K562 (cell line): ENCODE measurements at regions not wholly inside any gene's neighbourhood (a gene's known extent, or its start where the extent isn't known, plus 50 kb on each side); places are given as distances from the start of the nearest gene placed in this dataset.

Source experiments
- ATAC-seq: fragments of 200-7000 bp; cut with Tn5 transposase; 3 replicates; pipeline ENCODE4 v1.9.1; 2020; ENCODE audit warnings: moderate library complexity
- BruUV-seq: library from RNA; stranded (reverse); fragments of 400-500 nt; replicated peaks from 2 replicates; lab custom pipeline; 2021; lab: Mats Ljungman, UMichigan
- CTCF ChIA-PET: fragments of 300-600 bp; formaldehyde crosslinking; extraction: SDS; loops from one replicate; lab custom pipeline; 2021; ENCODE audit warnings: low intra/inter-chr PET ratio; lab: Yijun Ruan, JAX
- POLR2A ChIA-PET: fragments of 300-600, 350-650 bp; sonication (Branson Sonifier 250); formaldehyde crosslinking; extraction: SDS; loops from one replicate; lab custom pipeline; 2021; ENCODE audit warnings: antibody characterized with exemption, inconsistent platforms; lab: Yijun Ruan, JAX
- DNase-seq, 4 experiments: peaks; one replicate each; pipeline versions ENCODE4 v3.0.0 to v3.0.0-alpha.2; 2011 to 2018; ENCODE audit warnings: low spot score in 3 of 4, mixed read lengths in 3 of 4; ENCODE audit errors: extremely low read depth in 1 of 4
- FAIRE-seq: peaks from 2 replicates; lab custom pipeline; 2011; peaks lifted over from hg19 to GRCh38; lab: Jason Lieb, UNC
- H2AFZ ChIP-seq: 2 replicates; pipeline ENCODE4 v1.6.0; 2011; ENCODE audit warnings: low read depth, low read length, control low read depth, inconsistent platforms
- H3K27ac ChIP-seq: fragments of 200-600 bp; 3 replicates; pipeline ENCODE4 v1.8.0; 2011; ENCODE audit warnings: low read depth, mild to moderate bottlenecking, control low read depth, inconsistent platforms, low read length, moderate library complexity, mixed read lengths; ENCODE audit errors: extremely low read depth
- H3K27me3 ChIP-seq, 2 experiments: fragments of 300-600 bp in 1 of 2; 2 replicates in 1 of 2; 3 replicates in 1 of 2; pipeline versions ENCODE4 v1.6.0 to v1.8.0; 2011; ENCODE audit warnings: inconsistent platforms in 2 of 2, low read length in 2 of 2, mild to moderate bottlenecking in 1 of 2, mixed read lengths in 1 of 2, moderate library complexity in 1 of 2; ENCODE audit not compliant: control insufficient read depth in 2 of 2, insufficient read depth in 2 of 2
- H3K36me3 ChIP-seq: fragments of 300-600 bp; 3 replicates; pipeline ENCODE4 v1.8.0; 2011; ENCODE audit warnings: mild to moderate bottlenecking, low read length, inconsistent platforms; ENCODE audit not compliant: control insufficient read depth, insufficient read depth
- H3K4me1 ChIP-seq, 2 experiments: fragments of 200-600 bp in 1 of 2; replicated peaks in 1 of 2; 2 replicates in 1 of 2; 3 replicates in 1 of 2; pipeline versions ENCODE4 v1.5.1 to v1.8.0; 2011; ENCODE audit warnings: inconsistent platforms in 2 of 2, low read length in 2 of 2, mild to moderate bottlenecking in 1 of 2, mixed read lengths in 1 of 2, moderate library complexity in 1 of 2; ENCODE audit not compliant: control insufficient read depth in 2 of 2, insufficient read depth in 2 of 2
- H3K4me2 ChIP-seq: 2 replicates; pipeline ENCODE4 v1.6.1; 2011; ENCODE audit warnings: low read length, control low read depth, inconsistent platforms, mixed read lengths; ENCODE audit not compliant: insufficient read depth
- H3K4me3 ChIP-seq: fragments of 200-600 bp; sonication (generic), shearing (Covaris generic); 2 replicates; pipeline ENCODE4 v1.5.1; 2016; ENCODE audit warnings: control low read depth, inconsistent platforms
- H3K79me2 ChIP-seq: fragments of 200-600 bp; 3 replicates; pipeline ENCODE4 v1.8.0; 2011; ENCODE audit warnings: low read length, inconsistent platforms; ENCODE audit not compliant: control insufficient read depth, insufficient read depth
- H3K9ac ChIP-seq, 2 experiments: 2 replicates each; pipeline versions ENCODE4 v1.6.0 to v1.6.1; 2011; ENCODE audit warnings: low read depth in 2 of 2, low read length in 2 of 2, control low read depth in 1 of 2, inconsistent platforms in 1 of 2, mild to moderate bottlenecking in 1 of 2, mixed read lengths in 1 of 2; ENCODE audit not compliant: insufficient read depth in 1 of 2
- H3K9me1 ChIP-seq: one replicate; pipeline ENCODE4 v1.6.0; 2011; ENCODE audit warnings: inconsistent platforms, mild to moderate bottlenecking, low read length, moderate library complexity; ENCODE audit not compliant: control insufficient read depth, insufficient read depth
- H3K9me3 ChIP-seq: replicated peaks from 2 replicates; pipeline ENCODE4 v1.5.1; 2011; ENCODE audit warnings: low read depth, low read length, inconsistent platforms; ENCODE audit not compliant: control insufficient read depth, insufficient read depth
- H4K20me1 ChIP-seq: replicated peaks from 2 replicates; pipeline ENCODE4 v1.6.1; 2011; ENCODE audit warnings: low read length, inconsistent platforms, mixed read lengths; ENCODE audit not compliant: control insufficient read depth, insufficient read depth
- BDP1 ChIP-seq: IDR thresholded peaks from 3 replicates; pipeline ENCODE4 v1.6.1; 2011; ENCODE audit not compliant: insufficient read length, insufficient read depth
- CEBPG ChIP-seq, 3 experiments: fragments of 200-800 bp in 1 of 3; sonication (Bioruptor generic) in 1 of 3; sonication (generic) in 1 of 3; formaldehyde crosslinking in 1 of 3; IDR thresholded peaks in 2 of 3; conservative IDR thresholded peaks in 1 of 3; 2 replicates each; pipeline versions ENCODE4 v1.6.1 to v1.8.0; 2016 to 2022; ENCODE audit warnings: missing compliant biosample characterization in 2 of 3, missing genetic modification characterization in 2 of 3, mild to moderate bottlenecking in 1 of 3, missing genetic modification reagents in 1 of 3
- SIX5 ChIP-seq, 2 experiments: IDR thresholded peaks; 2 replicates each; pipeline ENCODE4 v1.6.1; 2011; ENCODE audit warnings: low read length in 2 of 2, borderline replicate concordance in 1 of 2, low read depth in 1 of 2, mild to moderate bottlenecking in 1 of 2, moderate library complexity in 1 of 2; ENCODE audit not compliant: insufficient read depth in 1 of 2
- ZKSCAN3 ChIP-seq: fragments of 250-450 bp; sonication (Bioruptor Pico); IDR thresholded peaks from 2 replicates; pipeline ENCODE4 v1.4.0; 2020
- ZNF695 ChIP-seq: fragments of 450-650 bp; formaldehyde crosslinking; IDR thresholded peaks from 2 replicates; pipeline ENCODE4 v1.4.0; 2020; ENCODE audit warnings: mild to moderate bottlenecking, moderate library complexity
- ZNF830 ChIP-seq: fragments of 250-450 bp; sonication (Bioruptor Pico); IDR thresholded peaks from 2 replicates; pipeline ENCODE4 v1.5.0; 2021; ENCODE audit warnings: mild to moderate bottlenecking
- WGBS: fragments of 100-300 bp; shearing (Covaris generic); methylation state at CpG from one replicate; pipeline ENCODE4 v1.1.6; 2016; ENCODE audit warnings: low coverage, mixed read lengths; ENCODE audit not compliant: insufficient coverage; ENCODE audit errors: missing lambda C conversion rate; 5-methylcytosine and 5-hydroxymethylcytosine counted together
- in situ Hi-C: fragments of 300-500 bp; cut with MboI; formaldehyde crosslinking; loops from 4 replicates; pipeline ENCODE4 v1.15.0; 2018; ENCODE audit warnings: inconsistent platforms, mixed read lengths
- intact Hi-C: fragments of 100-400 bp; cut with micrococcal nuclease; formaldehyde crosslinking; loops from 2 replicates; pipeline ENCODE4 v1.14.2; 2022
- TF ChIP-seq, protein P1 (sequence below): IDR thresholded peaks from 3 replicates; pipeline ENCODE4 v1.6.1; 2011; ENCODE audit warnings: borderline replicate concordance, mild to moderate bottlenecking, moderate library complexity; ENCODE audit not compliant: insufficient read length; ENCODE audit errors: extremely low read depth
- TF ChIP-seq, protein P2 (sequence below): fragments of 200-800 bp; sonication (Bioruptor generic); IDR thresholded peaks from 2 replicates; pipeline ENCODE4 v1.6.1; 2017; ENCODE audit warnings: missing genetic modification characterization, missing compliant biosample characterization
- TF ChIP-seq, protein P3 (sequence below): fragments of 450-650 bp; IDR thresholded peaks from 2 replicates; pipeline ENCODE4 v1.6.1; 2016; ENCODE audit warnings: antibody characterized with exemption
- TF ChIP-seq, protein P4 (sequence below): fragments of 250-450 bp; sonication (Bioruptor Pico); IDR thresholded peaks from 2 replicates; pipeline ENCODE4 v1.8.0; 2022; ENCODE audit warnings: moderate library complexity, mild to moderate bottlenecking, inconsistent platforms

DNA sequence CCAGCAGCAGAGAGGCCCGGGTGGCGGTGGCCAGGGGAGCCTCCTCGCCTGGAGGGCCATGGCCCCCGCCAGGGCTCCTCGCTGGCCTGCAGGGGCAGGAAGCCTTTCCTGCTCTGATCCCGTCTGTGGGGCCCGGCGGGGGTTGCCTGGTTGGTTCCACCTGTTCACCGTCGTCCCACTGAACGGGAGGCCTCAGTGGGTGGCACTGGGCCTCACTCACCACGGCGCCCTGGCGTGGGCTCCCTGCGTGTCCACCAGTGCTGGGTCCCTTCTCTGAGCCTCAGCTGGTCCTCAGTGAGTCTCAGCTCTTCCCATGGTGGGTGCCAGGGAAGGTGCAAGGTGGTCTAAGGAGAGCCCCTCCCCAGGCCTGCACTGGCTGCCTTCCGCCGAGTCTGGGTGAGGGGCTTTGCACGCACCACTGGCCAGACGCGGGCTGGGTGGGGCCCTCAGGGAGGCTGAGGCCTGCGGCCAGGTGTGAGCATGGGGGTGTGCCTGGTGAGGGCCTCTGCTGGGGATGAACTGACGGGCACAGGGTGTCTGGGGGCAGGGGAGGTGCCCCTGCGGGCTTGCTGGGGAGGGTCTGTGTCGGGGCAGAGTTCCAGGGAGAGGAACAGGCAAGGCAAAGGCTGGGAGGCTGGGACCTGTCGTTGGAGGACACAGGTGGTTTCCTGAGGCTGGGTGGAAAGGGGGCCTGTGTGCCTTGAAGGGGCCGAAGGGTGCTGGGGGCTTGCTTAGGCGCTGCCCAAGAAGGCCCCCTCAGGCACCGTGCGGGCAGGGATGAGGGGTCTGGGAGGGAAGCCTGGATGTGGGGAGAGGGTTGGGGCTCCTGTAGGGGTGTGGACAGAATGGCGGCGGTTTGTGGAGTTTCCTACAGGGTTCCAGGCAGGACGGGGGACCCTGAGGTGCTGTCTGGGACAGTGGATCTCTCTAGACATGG is 339.8 kb downstream of the TMEM121 start (continued):
- TF ChIP-seq ZNF830 (CRISPR knock-in tag) = no peak
- no peak for TF ChIP-seq ZNF695

DNA sequence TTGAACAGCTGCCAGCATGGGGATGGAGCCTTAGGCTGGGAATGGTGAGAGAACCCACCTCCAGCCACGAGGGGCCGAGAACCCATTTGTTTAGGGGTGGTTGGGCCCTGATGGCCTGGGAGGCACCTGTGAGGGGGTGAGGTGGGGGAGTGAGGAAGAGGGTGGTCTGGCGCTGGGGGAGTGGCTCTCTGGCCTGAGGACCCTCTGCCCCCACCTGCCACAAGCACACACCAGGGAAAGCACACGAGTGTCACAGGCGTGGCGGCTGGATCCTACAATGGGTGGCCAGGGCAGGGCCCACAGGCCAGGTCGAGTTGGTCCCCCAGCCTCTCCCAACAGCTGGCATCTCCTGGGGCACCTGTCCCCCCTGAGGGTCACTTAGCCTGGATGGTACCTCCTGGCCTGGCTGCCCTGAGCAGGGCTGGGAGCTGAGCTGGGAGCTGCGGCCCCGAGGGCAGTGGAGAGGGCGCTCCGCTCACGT is 340.5 kb downstream of the TMEM121 start:
- H3K4me2 ChIP-seq = no peak overlapping the region
- CTCF ChIA-PET = no interaction called here
- intact Hi-C loops (no loop called here), in situ Hi-C loops (no loop called here)
- 10% methylated on average over 4 of the region's 12 CpGs for WGBS
- no peak for DNase-seq
- no peaks in the 10 kb centered on the region for H4K20me1 ChIP-seq
- ATAC-seq = no peak
- H3K27ac ChIP-seq = no peak overlapping the region
- no peaks in the 10 kb centered on the region for H3K9me1 ChIP-seq
- no peaks in the 10 kb centered on the region for H3K36me3 ChIP-seq
- H2AFZ ChIP-seq = no peak overlapping the region
- H3K27me3 ChIP-seq = peaks cover 0 to 12% of the 10 kb centered on the region in 2 experiments; a peak in 2 of 5 replicates
- no peaks in the 10 kb centered on the region for H3K79me2 ChIP-seq
- H3K9ac ChIP-seq = no peak overlapping the region
- no peaks in the 10 kb centered on the region for H3K9me3 ChIP-seq
- FAIRE-seq = no peak
- no TSS peak for BruUV-seq
- H3K4me3 ChIP-seq = no peak overlapping the region
- H3K4me1 ChIP-seq = no peaks in the 10 kb centered on the region
- POLR2A ChIA-PET = no interaction called here
- TF ChIP-seq, protein P1, sequence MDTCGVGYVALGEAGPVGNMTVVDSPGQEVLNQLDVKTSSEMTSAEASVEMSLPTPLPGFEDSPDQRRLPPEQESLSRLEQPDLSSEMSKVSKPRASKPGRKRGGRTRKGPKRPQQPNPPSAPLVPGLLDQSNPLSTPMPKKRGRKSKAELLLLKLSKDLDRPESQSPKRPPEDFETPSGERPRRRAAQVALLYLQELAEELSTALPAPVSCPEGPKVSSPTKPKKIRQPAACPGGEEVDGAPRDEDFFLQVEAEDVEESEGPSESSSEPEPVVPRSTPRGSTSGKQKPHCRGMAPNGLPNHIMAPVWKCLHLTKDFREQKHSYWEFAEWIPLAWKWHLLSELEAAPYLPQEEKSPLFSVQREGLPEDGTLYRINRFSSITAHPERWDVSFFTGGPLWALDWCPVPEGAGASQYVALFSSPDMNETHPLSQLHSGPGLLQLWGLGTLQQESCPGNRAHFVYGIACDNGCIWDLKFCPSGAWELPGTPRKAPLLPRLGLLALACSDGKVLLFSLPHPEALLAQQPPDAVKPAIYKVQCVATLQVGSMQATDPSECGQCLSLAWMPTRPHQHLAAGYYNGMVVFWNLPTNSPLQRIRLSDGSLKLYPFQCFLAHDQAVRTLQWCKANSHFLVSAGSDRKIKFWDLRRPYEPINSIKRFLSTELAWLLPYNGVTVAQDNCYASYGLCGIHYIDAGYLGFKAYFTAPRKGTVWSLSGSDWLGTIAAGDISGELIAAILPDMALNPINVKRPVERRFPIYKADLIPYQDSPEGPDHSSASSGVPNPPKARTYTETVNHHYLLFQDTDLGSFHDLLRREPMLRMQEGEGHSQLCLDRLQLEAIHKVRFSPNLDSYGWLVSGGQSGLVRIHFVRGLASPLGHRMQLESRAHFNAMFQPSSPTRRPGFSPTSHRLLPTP = no peak
- TF ChIP-seq, protein P2, sequence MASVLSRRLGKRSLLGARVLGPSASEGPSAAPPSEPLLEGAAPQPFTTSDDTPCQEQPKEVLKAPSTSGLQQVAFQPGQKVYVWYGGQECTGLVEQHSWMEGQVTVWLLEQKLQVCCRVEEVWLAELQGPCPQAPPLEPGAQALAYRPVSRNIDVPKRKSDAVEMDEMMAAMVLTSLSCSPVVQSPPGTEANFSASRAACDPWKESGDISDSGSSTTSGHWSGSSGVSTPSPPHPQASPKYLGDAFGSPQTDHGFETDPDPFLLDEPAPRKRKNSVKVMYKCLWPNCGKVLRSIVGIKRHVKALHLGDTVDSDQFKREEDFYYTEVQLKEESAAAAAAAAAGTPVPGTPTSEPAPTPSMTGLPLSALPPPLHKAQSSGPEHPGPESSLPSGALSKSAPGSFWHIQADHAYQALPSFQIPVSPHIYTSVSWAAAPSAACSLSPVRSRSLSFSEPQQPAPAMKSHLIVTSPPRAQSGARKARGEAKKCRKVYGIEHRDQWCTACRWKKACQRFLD (CRISPR knock-in tag) = no peak
- TF ChIP-seq CEBPG (CRISPR knock-in tag; IDR thresholded peaks at IDR 0.05) (no peak), CEBPG (tag; conservative IDR thresholded peaks at IDR 0.05 in 1 of 2, IDR thresholded peaks at IDR 0.05 in 1 of 2) (no peak), BDP1 (no peak), SIX5 (IDR thresholded peaks at IDR 0.05; ENCODE audit: borderline replicate concordance in 1 of 2, insufficient read depth in 1 of 2, low read depth in 1 of 2, low read length in 2 of 2) (no peak), ZKSCAN3 (CRISPR knock-in tag) (no peak)
- TF ChIP-seq, protein P3, sequence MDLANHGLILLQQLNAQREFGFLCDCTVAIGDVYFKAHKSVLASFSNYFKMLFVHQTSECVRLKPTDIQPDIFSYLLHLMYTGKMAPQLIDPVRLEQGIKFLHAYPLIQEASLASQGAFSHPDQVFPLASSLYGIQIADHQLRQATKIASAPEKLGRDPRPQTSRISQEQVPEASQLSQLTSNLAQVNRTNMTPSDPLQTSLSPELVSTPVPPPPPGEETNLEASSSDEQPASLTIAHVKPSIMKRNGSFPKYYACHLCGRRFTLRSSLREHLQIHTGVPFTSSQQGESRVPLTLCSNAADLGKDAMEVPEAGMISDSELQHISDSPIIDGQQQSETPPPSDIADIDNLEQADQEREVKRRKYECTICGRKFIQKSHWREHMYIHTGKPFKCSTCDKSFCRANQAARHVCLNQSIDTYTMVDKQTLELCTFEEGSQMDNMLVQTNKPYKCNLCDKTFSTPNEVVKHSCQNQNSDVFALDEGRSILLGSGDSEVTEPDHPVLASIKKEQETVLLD = no peak
- TF ChIP-seq, protein P4, sequence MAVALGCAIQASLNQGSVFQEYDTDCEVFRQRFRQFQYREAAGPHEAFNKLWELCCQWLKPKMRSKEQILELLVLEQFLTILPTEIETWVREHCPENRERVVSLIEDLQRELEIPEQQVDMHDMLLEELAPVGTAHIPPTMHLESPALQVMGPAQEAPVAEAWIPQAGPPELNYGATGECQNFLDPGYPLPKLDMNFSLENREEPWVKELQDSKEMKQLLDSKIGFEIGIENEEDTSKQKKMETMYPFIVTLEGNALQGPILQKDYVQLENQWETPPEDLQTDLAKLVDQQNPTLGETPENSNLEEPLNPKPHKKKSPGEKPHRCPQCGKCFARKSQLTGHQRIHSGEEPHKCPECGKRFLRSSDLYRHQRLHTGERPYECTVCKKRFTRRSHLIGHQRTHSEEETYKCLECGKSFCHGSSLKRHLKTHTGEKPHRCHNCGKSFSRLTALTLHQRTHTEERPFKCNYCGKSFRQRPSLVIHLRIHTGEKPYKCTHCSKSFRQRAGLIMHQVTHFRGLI (CRISPR knock-in tag) = no peak
